SK-N-SH treated with all-trans-retinoic acid at 6 μM for 48 hours (cell line): ENCODE measurements at regions not wholly inside any gene's neighbourhood (a gene's known extent, or its start where the extent isn't known, plus 50 kb on each side); places are given as distances from the start of the nearest gene placed in this dataset.
A peak's percentile ranks its signal among the peaks of the same experiment; 100 is the strongest.

Experiments
- ATAC-seq: fragments of 200-7000 bp; cut with Tn5 transposase; 3 replicates; pipeline ENCODE4 v1.9.1; 2020; ENCODE audit warnings: mild to moderate bottlenecking, moderate library complexity
- ARNTL ChIP-seq: fragments of 450-650 bp; formaldehyde crosslinking; IDR thresholded peaks from 2 replicates; pipeline ENCODE4 v1.5.0; 2020; ENCODE audit warnings: low read depth, mild to moderate bottlenecking, moderate library complexity, borderline replicate concordance
- CSDC2 ChIP-seq: fragments of 250-450 bp; sonication (Bioruptor Pico); IDR thresholded peaks from 2 replicates; pipeline ENCODE4 v1.5.0; 2020; ENCODE audit warnings: mild to moderate bottlenecking, moderate library complexity
- ISL1 ChIP-seq: fragments of 250-450 bp; sonication (Bioruptor Pico); IDR thresholded peaks from 2 replicates; pipeline ENCODE4 v2.1.2; 2022; ENCODE audit warnings: mild to moderate bottlenecking, moderate library complexity
- OSR1 ChIP-seq: fragments of 250-450 bp; sonication (Bioruptor Pico); IDR thresholded peaks from 2 replicates; pipeline ENCODE4 v1.8.0; 2022; ENCODE audit warnings: moderate library complexity, mild to moderate bottlenecking, inconsistent platforms
- PPARA ChIP-seq: fragments of 250-450 bp; sonication (Bioruptor Pico); IDR thresholded peaks from 2 replicates; pipeline ENCODE4 v1.5.0; 2020; ENCODE audit warnings: mild to moderate bottlenecking, borderline replicate concordance
- RARB ChIP-seq: fragments of 250-450 bp; sonication (Bioruptor Pico); IDR thresholded peaks from 2 replicates; pipeline ENCODE4 v1.8.0; 2021; ENCODE audit warnings: mild to moderate bottlenecking, moderate library complexity
- TCF4 ChIP-seq: fragments of 250-450 bp; sonication (Bioruptor Pico); IDR thresholded peaks from 2 replicates; pipeline ENCODE4 v1.8.0; 2021; ENCODE audit warnings: mild to moderate bottlenecking, moderate library complexity, borderline replicate concordance
- TOX ChIP-seq: fragments of 250-450 bp; sonication (Bioruptor Pico); IDR thresholded peaks from 2 replicates; pipeline ENCODE4 v1.8.0; 2021; ENCODE audit warnings: mild to moderate bottlenecking, moderate library complexity, borderline replicate concordance
- ZC3H10 ChIP-seq: fragments of 250-450 bp; sonication (Bioruptor Pico); IDR thresholded peaks from 2 replicates; pipeline ENCODE4 v1.5.1; 2021; ENCODE audit warnings: mild to moderate bottlenecking, moderate library complexity
- ZFP3 ChIP-seq: fragments of 250-450 bp; sonication (Bioruptor Pico); IDR thresholded peaks from 2 replicates; pipeline ENCODE4 v1.5.0; 2020; ENCODE audit warnings: mild to moderate bottlenecking, moderate library complexity
- ZFP30 ChIP-seq: fragments of 450-650 bp; formaldehyde crosslinking; IDR thresholded peaks from 2 replicates; pipeline ENCODE4 v1.5.0; 2022; ENCODE audit warnings: mild to moderate bottlenecking, moderate library complexity
- ZNF565 ChIP-seq: fragments of 450-650 bp; formaldehyde crosslinking; conservative IDR thresholded peaks from 2 replicates; pipeline ENCODE4 v1.5.0; 2020; ENCODE audit warnings: low read depth, mild to moderate bottlenecking, moderate library complexity
- ZNF70 ChIP-seq: fragments of 450-650 bp; formaldehyde crosslinking; IDR thresholded peaks from 2 replicates; pipeline ENCODE4 v1.5.0; 2020; ENCODE audit warnings: mild to moderate bottlenecking, moderate library complexity
- TF ChIP-seq, protein P1 (sequence below): fragments of 250-450 bp; sonication (Bioruptor Pico); IDR thresholded peaks from 2 replicates; pipeline ENCODE4 v1.5.0; 2020; ENCODE audit warnings: mild to moderate bottlenecking, moderate library complexity
- TF ChIP-seq, protein P2 (sequence below): fragments of 250-450 bp; sonication (Bioruptor Pico); IDR thresholded peaks from 2 replicates; pipeline ENCODE4 v1.5.1; 2021; ENCODE audit warnings: mild to moderate bottlenecking, moderate library complexity
- TF ChIP-seq, protein P3 (sequence below): fragments of 250-450 bp; sonication (Bioruptor Pico); IDR thresholded peaks from 2 replicates; pipeline ENCODE4 v1.8.0; 2020; ENCODE audit warnings: mild to moderate bottlenecking, moderate library complexity, borderline replicate concordance
- TF ChIP-seq, protein P4 (sequence below): fragments of 250-450 bp; sonication (Bioruptor Pico); IDR thresholded peaks from 2 replicates; pipeline ENCODE4 v1.8.0; 2021; ENCODE audit warnings: low read depth, mild to moderate bottlenecking, moderate library complexity, borderline replicate concordance
- TF ChIP-seq, protein P5 (sequence below): fragments of 250-450 bp; sonication (Bioruptor Pico); IDR thresholded peaks from 2 replicates; pipeline ENCODE4 v1.5.1; 2020; ENCODE audit warnings: low read depth, mild to moderate bottlenecking, moderate library complexity

DNA sequence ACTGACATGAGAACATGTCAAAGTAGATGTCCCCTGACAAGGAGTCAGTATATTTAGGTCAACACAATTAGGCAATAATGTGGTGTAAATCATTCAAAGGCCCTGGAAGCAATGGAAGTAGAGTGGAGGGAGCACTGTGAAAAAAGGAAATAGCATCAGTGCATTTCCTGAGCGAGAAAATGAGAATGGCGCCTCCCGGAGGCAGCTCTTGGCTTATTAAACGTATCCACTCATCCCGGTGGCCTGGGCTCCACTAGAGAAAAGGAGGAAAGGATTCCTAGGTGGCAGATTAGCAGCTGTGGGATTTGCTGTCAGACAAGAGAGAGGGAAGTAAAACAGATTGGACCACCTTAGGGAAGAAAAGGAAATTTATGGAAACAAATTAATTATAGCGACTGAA, 173.7 kb upstream of the TMTC4 start (continued):
- TF ChIP-seq, protein P1, sequence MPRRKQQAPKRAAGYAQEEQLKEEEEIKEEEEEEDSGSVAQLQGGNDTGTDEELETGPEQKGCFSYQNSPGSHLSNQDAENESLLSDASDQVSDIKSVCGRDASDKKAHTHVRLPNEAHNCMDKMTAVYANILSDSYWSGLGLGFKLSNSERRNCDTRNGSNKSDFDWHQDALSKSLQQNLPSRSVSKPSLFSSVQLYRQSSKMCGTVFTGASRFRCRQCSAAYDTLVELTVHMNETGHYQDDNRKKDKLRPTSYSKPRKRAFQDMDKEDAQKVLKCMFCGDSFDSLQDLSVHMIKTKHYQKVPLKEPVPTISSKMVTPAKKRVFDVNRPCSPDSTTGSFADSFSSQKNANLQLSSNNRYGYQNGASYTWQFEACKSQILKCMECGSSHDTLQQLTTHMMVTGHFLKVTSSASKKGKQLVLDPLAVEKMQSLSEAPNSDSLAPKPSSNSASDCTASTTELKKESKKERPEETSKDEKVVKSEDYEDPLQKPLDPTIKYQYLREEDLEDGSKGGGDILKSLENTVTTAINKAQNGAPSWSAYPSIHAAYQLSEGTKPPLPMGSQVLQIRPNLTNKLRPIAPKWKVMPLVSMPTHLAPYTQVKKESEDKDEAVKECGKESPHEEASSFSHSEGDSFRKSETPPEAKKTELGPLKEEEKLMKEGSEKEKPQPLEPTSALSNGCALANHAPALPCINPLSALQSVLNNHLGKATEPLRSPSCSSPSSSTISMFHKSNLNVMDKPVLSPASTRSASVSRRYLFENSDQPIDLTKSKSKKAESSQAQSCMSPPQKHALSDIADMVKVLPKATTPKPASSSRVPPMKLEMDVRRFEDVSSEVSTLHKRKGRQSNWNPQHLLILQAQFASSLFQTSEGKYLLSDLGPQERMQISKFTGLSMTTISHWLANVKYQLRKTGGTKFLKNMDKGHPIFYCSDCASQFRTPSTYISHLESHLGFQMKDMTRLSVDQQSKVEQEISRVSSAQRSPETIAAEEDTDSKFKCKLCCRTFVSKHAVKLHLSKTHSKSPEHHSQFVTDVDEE (CRISPR knock-in tag): no peak
- TF ChIP-seq, all 23 proteins: peak for 0

DNA sequence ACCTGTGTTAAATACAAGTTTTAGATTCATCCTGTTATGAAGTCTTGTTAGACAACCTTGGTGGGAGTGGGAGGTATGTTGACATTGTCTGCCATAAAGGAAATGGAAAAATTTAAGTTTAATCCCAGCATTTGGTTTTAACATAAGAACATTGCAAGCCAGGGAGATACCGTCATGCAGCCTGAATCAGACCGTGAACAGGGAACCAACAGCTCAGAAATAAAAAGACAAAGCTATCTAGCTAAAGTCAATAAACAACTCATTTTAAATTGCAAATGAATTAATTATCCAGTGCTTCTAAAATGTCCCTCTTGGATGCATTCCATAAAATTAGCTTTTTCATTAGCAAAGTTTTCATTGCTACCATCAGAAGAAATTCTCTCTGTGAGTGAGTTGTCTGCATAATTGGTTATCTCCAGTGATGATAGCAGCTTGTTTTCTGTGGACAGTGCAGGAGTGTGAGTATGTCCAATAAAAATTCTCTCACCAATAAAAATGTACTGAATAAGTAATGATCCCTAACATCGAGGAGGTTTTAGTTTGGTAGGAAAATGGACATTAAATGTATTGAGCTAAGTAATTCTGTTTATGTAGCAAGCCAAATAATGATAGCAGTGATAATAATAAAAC, 170.6 kb upstream of the TMTC4 start:
- TF ChIP-seq ISL1 (CRISPR knock-in tag): 0 out of 2 replicates have a peak, but pooled peaks have one; percentile 17
- TF ChIP-seq, protein P2, sequence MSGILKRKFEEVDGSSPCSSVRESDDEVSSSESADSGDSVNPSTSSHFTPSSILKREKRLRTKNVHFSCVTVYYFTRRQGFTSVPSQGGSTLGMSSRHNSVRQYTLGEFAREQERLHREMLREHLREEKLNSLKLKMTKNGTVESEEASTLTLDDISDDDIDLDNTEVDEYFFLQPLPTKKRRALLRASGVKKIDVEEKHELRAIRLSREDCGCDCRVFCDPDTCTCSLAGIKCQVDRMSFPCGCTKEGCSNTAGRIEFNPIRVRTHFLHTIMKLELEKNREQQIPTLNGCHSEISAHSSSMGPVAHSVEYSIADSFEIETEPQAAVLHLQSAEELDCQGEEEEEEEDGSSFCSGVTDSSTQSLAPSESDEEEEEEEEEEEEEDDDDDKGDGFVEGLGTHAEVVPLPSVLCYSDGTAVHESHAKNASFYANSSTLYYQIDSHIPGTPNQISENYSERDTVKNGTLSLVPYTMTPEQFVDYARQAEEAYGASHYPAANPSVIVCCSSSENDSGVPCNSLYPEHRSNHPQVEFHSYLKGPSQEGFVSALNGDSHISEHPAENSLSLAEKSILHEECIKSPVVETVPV (CRISPR knock-in tag): no peak
- ATAC-seq: no peak

DNA sequence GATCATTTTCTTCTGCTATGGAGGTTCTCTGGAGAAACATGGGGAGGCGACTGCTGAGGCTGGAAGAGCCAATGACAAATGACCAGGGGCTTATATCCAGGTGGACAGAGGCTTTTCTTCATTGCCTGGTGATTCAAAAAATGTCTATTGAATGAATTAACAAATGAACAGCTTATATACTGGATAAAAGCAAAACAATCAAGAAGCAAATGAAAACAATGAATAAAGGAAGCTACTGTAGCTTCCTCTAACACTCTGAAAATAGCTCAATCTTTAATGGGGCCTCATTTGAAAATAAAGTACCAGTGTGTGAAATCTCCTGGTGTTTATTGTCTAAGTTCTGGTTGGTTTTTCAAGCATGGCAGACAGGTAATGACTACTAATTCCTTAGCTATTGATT, 167.5 kb upstream of the TMTC4 start:
- no peak for ATAC-seq
- TF ChIP-seq CSDC2 (CRISPR knock-in tag): no peak
- TF ChIP-seq PPARA: no peak
- TF ChIP-seq, protein P3, sequence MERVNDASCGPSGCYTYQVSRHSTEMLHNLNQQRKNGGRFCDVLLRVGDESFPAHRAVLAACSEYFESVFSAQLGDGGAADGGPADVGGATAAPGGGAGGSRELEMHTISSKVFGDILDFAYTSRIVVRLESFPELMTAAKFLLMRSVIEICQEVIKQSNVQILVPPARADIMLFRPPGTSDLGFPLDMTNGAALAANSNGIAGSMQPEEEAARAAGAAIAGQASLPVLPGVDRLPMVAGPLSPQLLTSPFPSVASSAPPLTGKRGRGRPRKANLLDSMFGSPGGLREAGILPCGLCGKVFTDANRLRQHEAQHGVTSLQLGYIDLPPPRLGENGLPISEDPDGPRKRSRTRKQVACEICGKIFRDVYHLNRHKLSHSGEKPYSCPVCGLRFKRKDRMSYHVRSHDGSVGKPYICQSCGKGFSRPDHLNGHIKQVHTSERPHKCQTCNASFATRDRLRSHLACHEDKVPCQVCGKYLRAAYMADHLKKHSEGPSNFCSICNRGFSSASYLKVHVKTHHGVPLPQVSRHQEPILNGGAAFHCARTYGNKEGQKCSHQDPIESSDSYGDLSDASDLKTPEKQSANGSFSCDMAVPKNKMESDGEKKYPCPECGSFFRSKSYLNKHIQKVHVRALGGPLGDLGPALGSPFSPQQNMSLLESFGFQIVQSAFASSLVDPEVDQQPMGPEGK: no peak
- TF ChIP-seq ZFP3 (CRISPR knock-in tag): no peak
- TF ChIP-seq ZNF565 (CRISPR knock-in tag): no peak
- TF ChIP-seq TCF4 (CRISPR knock-in tag): no peak
- TF ChIP-seq ZC3H10 (CRISPR knock-in tag): no peak
- TF ChIP-seq, protein P1 (CRISPR knock-in tag): no peak
- TF ChIP-seq, protein P4, sequence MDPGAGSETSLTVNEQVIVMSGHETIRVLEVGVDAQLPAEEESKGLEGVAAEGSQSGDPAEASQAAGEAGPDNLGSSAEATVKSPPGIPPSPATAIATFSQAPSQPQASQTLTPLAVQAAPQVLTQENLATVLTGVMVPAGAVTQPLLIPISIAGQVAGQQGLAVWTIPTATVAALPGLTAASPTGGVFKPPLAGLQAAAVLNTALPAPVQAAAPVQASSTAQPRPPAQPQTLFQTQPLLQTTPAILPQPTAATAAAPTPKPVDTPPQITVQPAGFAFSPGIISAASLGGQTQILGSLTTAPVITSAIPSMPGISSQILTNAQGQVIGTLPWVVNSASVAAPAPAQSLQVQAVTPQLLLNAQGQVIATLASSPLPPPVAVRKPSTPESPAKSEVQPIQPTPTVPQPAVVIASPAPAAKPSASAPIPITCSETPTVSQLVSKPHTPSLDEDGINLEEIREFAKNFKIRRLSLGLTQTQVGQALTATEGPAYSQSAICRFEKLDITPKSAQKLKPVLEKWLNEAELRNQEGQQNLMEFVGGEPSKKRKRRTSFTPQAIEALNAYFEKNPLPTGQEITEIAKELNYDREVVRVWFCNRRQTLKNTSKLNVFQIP (CRISPR knock-in tag): no peak
- TF ChIP-seq ZNF70: no peak
- TF ChIP-seq RARB: no peak

DNA sequence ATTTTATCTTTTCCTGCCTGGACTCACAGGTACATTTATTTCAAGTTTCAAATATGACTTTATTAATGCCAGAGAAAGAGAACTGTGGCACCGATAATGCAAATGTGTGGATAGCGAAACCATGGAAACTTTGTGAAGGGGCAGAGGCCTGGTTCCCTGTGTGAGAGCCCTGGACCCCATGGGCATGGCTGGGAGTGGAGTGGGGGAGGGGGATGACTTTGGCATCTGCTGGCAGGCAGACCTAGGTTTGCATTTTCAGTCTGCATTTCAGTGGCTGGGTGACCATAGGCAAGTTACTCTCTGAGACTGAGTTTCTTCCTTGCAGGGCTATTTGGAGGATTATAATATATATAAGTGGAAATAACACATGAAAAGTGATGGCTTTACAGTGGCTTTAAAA, 163.8 kb upstream of the TMTC4 start:
- ATAC-seq: no peak
- no peak for TF ChIP-seq ZFP30 (CRISPR knock-in tag)
- TF ChIP-seq RARB: no peak
- TF ChIP-seq PPARA: no peak
- no peak for TF ChIP-seq TOX
- TF ChIP-seq, protein P5, sequence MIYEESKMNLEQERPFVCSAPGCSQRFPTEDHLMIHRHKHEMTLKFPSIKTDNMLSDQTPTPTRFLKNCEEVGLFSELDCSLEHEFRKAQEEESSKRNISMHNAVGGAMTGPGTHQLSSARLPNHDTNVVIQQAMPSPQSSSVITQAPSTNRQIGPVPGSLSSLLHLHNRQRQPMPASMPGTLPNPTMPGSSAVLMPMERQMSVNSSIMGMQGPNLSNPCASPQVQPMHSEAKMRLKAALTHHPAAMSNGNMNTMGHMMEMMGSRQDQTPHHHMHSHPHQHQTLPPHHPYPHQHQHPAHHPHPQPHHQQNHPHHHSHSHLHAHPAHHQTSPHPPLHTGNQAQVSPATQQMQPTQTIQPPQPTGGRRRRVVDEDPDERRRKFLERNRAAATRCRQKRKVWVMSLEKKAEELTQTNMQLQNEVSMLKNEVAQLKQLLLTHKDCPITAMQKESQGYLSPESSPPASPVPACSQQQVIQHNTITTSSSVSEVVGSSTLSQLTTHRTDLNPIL (CRISPR knock-in tag): no peak
- TF ChIP-seq OSR1 (CRISPR knock-in tag): no peak
- TF ChIP-seq, protein P1 (CRISPR knock-in tag): no peak
- TF ChIP-seq, protein P3: no peak
- TF ChIP-seq ARNTL (CRISPR knock-in tag): no peak
- no peak for TF ChIP-seq ZNF565 (CRISPR knock-in tag)
- TF ChIP-seq ZNF70: no peak
